Superior temporal gyrus (tissue), 1 donor: ENCODE measurements at regions not wholly inside any gene's neighbourhood (a gene's known extent, or its start where the extent isn't known, plus 50 kb on each side); places are given as distances from the start of the nearest gene placed in this dataset.

ENCODE experiments used
- DNase-seq: peaks from one replicate; pipeline ENCODE4 v3.0.0-alpha.2; 2016; ENCODE audit errors: extremely low spot score

DNA sequence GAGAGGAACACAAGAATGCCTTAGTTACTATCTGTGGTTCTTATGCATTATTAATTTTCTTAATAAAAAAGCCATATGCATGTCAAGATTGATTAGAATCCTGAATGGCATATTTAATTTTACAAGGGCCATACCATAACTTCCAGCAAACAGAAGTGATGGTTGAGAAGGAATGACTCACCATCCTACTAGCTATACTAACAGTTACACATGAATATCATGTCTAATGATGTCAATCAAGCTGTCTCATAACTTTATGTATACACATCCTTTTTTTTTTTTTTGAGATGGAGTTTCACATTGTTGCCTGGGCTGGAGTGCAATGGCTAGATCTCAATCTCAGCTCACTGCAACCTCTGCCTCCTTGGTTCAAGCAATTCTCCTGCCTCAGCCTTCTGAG is 1123.9 kb downstream of the NLGN4Y start:
- no peak for DNase-seq

GRCh38 chrY:15650056-15650455 is 1125.7 kb downstream of the NLGN4Y start:
- DNase-seq, result no peak

- no peak for DNase-seq
Measured at GRCh38 chrY:15688531-15688930, 1164.2 kb downstream of the NLGN4Y start.

DNA sequence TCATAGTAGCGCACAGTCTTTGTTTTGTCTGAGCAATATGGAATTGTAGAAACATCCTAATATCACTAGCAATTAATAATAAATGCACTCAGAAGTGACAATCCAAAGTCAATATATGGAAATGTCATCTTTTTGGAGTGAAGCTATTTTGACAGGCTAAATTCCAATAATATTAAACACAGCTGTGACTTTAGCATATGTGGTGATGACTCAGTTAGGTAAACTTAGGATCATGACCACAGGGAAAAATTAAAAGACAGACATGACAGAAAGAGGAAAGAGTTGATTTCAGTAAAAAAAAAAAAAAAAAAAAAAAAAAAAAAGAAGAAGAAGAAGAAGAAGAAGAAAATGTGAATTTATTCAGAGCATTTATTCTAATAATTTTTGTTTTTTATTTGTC is 1165.7 kb downstream of the NLGN4Y start:
- no peak for DNase-seq

GRCh38 chrY:15702131-15702530 is 1177.8 kb downstream of the NLGN4Y start:
- no peak for DNase-seq

DNA sequence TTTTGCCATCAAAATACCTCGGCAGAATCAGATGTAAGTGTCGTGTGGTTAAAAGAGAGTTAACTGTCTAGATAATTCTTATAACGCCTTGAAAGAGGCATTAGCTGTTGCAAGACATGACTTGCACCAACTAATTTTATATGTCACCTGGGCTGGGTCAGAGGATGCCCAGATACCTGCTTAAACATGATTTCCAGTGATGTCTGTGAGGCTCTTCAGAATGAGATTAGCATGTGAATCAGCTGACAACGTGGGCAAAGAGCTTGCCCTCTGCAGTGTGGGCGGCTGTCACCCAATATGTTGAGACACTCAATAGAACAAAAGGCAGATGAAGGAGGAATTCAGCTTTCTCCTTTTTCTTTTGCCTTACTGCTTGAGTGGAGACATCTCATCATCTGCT is 1180.6 kb downstream of the NLGN4Y start:
- DNase-seq, result no peak

DNA sequence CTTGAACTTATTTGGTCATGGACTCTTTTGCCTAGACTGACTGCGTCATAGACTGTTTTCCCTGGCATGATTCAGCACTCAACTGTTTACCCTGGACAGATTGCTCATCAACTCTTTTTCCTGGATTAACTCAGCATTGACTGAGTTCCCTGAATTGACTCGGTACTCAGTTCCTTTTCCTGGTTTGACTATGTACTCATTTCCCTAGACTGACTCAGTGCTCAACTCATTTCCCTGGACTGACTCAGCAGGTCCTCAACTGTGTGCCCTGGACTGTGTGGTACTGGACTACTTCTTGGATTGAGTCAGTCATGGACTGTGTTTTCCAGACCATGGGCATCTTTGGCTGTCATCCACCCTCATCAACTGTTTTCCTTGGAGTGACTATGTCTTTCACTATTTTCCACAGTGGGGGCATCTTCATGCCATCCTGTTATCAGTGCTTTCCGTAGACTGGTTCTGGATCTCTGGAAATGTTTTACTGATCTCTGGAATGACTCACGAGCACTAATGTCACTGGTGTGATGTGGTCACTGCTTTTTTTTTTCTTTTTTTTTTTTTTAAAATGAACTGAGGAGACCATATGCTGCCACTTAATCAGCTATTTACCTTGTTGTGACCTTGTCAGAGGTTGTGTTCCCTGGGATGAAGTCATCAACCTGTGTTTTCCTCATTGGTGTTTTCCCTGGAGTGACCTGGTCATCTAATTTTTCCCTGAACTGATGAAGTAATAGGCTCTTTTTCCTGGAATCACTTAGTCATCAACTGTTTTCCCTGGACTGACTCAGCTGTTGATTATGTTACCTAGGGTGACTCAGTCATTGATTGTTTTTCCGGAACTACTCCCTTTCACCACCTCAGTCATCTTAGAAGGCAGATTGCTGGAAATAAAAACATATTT is 1225.5 kb downstream of the NLGN4Y start:
- DNase-seq, result no peak

DNA sequence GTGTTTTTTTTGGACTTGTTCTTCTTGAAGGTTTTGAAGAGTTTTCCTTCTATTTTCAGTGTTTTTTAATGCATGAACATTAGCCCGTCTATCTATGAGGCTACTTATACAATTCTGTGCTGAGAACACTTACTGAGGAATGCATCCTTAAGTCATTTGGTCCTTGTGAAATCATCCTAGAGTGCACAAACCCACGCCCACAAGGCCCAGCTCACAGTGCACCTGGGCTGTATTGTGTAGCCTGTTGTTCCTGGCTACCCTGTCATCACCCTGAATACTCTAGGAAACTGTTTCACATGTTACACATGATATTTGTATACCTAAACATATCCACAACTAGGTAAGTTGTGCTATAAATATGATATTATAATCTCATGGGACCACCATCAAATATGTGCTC is 1226.7 kb downstream of the NLGN4Y start:
- DNase-seq, result no peak

- no peak for DNase-seq
Measured at GRCh38 chrY:15756266-15756665, 1231.9 kb downstream of the NLGN4Y start.

GRCh38 chrY:15773579-15773978 is 1249.2 kb downstream of the NLGN4Y start:
- DNase-seq, result no peak

DNA sequence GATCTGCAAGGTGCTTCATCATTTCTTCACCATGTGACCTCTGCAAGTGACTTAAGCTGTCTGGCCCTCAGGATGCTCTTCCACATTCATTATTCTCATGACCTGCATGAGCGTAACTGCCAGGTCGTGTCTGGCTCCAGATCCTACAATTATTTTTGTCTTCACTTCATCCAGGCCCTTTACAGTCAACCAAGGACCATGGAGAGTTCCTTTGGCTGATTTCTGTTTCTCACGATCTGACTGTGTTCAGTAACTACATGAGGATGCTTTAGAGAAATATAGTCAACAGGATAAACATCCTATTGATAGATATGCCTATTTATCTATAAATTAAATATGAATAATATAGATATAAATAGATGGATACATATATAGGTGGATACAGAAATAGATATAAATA is 1251.6 kb downstream of the NLGN4Y start:
- no peak for DNase-seq

GRCh38 chrY:15779891-15780290 is 1255.6 kb downstream of the NLGN4Y start:
- no peak for DNase-seq

GRCh38 chrY:15800021-15800420 is 1275.7 kb downstream of the NLGN4Y start:
- no peak for DNase-seq

GRCh38 chrY:15805985-15806384 is 1281.7 kb downstream of the NLGN4Y start:
- no peak for DNase-seq

DNA sequence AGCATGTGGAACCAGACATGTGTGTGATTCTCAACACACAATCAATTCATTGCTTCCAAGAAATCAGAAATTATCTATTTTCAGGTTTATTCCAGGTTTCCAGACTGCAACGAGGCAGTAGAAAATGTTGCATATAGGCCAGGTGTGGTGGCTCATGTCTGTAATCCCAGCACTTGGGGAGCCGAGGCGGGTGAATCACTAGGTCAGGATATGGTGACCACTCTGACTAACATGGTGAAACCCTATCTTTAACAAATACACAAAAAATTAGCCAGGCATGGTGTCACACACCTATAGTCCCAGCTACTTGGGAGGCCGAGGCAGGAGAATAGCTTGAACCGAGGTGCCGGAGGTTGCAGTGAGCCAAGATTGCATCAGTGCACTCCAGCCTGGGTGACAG is 1289.9 kb downstream of the NLGN4Y start:
- DNase-seq, result no peak
